NCI-H774 (cell line): ENCODE measurements at regions not wholly inside any gene's neighbourhood (a gene's known extent, or its start where the extent isn't known, plus 50 kb on each side); places are given as distances from the start of the nearest gene placed in this dataset.

ENCODE experiments used
- DNase-seq: peaks from one replicate; lab custom pipeline; 2025; lab: John Stamatoyannopoulos, UW

GRCh38 chr11:106585061-106585460 lies 433.2 kb downstream of the GUCY1A2 start:
- no peak for DNase-seq

GRCh38 chr11:106594751-106595351 lies 423.4 kb downstream of the GUCY1A2 start:
- DNase-seq, result no peak

GRCh38 chr11:106601684-106602297 lies 416.5 kb downstream of the GUCY1A2 start:
- no peak for DNase-seq

- no peak for DNase-seq
Measured at GRCh38 chr11:106608677-106609076, 409.6 kb downstream of the GUCY1A2 start.

GRCh38 chr11:106614262-106614661 lies 404.0 kb downstream of the GUCY1A2 start:
- no peak for DNase-seq

- DNase-seq, result no peak
Measured at GRCh38 chr11:106619320-106619990, 398.8 kb downstream of the GUCY1A2 start.

GRCh38 chr11:106621484-106621883 lies 396.8 kb downstream of the GUCY1A2 start:
- DNase-seq, result no peak
